Thyroid gland (tissue), 4 donors: ENCODE measurements at regions not wholly inside any gene's neighbourhood (a gene's known extent, or its start where the extent isn't known, plus 50 kb on each side); places are given as distances from the start of the nearest gene placed in this dataset.

Experiments used
- POLR2A ChIP-seq, 2 donors: fragments of 450-650 bp; IDR thresholded peaks; one replicate each; pipeline ENCODE4 v1.6.1; 2017; ENCODE audit warnings: antibody characterized with exemption in 2 of 2, mild to moderate bottlenecking in 2 of 2, moderate library complexity in 1 of 2
- TF ChIP-seq, protein P1 (sequence below), 6 experiments: fragments of 200-600 bp in 3 of 6; fragments of 450-650 bp in 3 of 6; sonication (generic) in 3 of 6; IDR thresholded peaks; one replicate each; pipeline ENCODE4 v1.5.1; 2016 to 2019; ENCODE audit warnings: antibody characterized with exemption in 6 of 6, mild to moderate bottlenecking in 2 of 6, inconsistent platforms in 1 of 6, moderate library complexity in 1 of 6

DNA sequence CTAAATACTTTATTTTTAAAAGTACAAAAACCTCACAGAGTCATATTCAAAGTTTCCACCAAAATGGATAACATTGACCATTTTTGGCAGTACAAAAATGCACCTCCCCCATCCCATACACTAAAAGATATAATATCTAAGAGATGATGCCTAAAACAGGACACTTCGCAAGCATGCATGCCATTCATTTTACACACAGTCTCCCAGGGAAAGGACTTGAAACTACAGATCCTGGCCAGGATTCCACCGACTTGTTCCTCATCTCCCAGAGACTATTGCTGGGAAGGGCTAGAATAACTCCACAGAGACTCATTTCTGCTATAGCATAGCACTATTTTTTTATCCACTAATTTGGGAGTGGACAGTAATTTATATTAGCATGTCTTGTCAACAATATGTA, 81.7 kb downstream of the MTNR1B start:
- TF ChIP-seq POLR2A (IDR thresholded peaks at IDR 0.05), result no peak
- TF ChIP-seq, protein P1, sequence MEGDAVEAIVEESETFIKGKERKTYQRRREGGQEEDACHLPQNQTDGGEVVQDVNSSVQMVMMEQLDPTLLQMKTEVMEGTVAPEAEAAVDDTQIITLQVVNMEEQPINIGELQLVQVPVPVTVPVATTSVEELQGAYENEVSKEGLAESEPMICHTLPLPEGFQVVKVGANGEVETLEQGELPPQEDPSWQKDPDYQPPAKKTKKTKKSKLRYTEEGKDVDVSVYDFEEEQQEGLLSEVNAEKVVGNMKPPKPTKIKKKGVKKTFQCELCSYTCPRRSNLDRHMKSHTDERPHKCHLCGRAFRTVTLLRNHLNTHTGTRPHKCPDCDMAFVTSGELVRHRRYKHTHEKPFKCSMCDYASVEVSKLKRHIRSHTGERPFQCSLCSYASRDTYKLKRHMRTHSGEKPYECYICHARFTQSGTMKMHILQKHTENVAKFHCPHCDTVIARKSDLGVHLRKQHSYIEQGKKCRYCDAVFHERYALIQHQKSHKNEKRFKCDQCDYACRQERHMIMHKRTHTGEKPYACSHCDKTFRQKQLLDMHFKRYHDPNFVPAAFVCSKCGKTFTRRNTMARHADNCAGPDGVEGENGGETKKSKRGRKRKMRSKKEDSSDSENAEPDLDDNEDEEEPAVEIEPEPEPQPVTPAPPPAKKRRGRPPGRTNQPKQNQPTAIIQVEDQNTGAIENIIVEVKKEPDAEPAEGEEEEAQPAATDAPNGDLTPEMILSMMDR (IDR thresholded peaks at IDR 0.05), result no peak
